ENCODE measurements at regions not wholly inside any gene's neighbourhood (a gene's known extent, or its start where the extent isn't known, plus 50 kb on each side); places are given as distances from the start of the nearest gene placed in this dataset.

DNA sequence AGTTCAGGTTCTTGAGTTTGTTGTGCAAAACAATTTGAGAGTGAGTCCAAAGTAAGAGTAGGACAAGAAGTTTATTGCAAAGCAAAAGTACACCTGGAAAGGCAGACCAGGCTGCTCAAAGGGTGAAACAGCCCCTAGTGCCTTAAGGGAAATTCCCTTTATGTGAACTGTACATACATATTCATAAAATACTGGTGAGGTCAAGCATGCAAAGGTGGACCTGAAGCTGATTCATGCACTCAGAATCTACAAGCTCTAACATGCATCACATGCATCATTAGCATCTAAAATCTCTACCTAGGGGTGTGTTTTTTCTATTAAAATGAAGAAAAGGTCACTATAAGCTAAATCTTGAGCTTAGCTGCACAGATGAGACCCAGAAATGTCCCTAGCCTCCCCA, 266.9 kb downstream of the SPATA18 start:
- no peak overlapping the region for H2BK12ac ChIP-seq (ENCODE audit: low read depth, low read length)
- no peaks in the 10 kb centered on the region for H3K79me1 ChIP-seq (ENCODE audit: low read depth, low read length)
- H3K23me2 ChIP-seq (ENCODE audit: low read depth, low read length): no peaks in the 10 kb centered on the region
- TF ChIP-seq SIRT6 (IDR thresholded peaks at IDR 0.05; ENCODE audit: low read length): no peak
- TF ChIP-seq CREB1 (IDR thresholded peaks at IDR 0.05): no peak
- TF ChIP-seq, protein P1, sequence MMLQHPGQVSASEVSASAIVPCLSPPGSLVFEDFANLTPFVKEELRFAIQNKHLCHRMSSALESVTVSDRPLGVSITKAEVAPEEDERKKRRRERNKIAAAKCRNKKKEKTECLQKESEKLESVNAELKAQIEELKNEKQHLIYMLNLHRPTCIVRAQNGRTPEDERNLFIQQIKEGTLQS (IDR thresholded peaks at IDR 0.05; ENCODE audit: insufficient read depth, low read depth, low read length): no peak
- TF ChIP-seq, protein P2, sequence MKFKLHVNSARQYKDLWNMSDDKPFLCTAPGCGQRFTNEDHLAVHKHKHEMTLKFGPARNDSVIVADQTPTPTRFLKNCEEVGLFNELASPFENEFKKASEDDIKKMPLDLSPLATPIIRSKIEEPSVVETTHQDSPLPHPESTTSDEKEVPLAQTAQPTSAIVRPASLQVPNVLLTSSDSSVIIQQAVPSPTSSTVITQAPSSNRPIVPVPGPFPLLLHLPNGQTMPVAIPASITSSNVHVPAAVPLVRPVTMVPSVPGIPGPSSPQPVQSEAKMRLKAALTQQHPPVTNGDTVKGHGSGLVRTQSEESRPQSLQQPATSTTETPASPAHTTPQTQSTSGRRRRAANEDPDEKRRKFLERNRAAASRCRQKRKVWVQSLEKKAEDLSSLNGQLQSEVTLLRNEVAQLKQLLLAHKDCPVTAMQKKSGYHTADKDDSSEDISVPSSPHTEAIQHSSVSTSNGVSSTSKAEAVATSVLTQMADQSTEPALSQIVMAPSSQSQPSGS (IDR thresholded peaks at IDR 0.05; ENCODE audit: low read length): no peak
- no peak for TF ChIP-seq ASH2L (IDR thresholded peaks at IDR 0.05; ENCODE audit: low read length)
- no peak for TF ChIP-seq YY1 (IDR thresholded peaks at IDR 0.05; ENCODE audit: low read depth, low read length)
- no peak for TF ChIP-seq POLR2A (IDR thresholded peaks at IDR 0.05; ENCODE audit: control extremely low read depth in 1 of 2, low read depth in 2 of 2, low read length in 2 of 2)
- no peak for TF ChIP-seq SAP30 (IDR thresholded peaks at IDR 0.05; ENCODE audit: insufficient read depth, insufficient replicate concordance, low read length)
- TF ChIP-seq TAF1 (IDR thresholded peaks at IDR 0.05; ENCODE audit: low read depth, low read length): no peak
- no peak for TF ChIP-seq MAX (IDR thresholded peaks at IDR 0.05)
- TF ChIP-seq SP2 (IDR thresholded peaks at IDR 0.05; ENCODE audit: low read length): no peak
- H4K8ac ChIP-seq (ENCODE audit: extremely low read depth, insufficient read depth, low read length): no peak overlapping the region
- H3K27me3 ChIP-seq (replicated peaks in 1 of 4; ENCODE audit: control insufficient read depth in 3 of 4, extremely low read depth in 1 of 4, insufficient read depth in 3 of 4, low read length in 3 of 4): no peaks in the 10 kb centered on the region; a peak in 1 of 7 replicates
- H2BK5ac ChIP-seq (ENCODE audit: low read depth, low read length): no peak overlapping the region
- H3K36me3 ChIP-seq (ENCODE audit: control insufficient read depth in 2 of 4, insufficient read depth in 4 of 4, low read length in 3 of 4): no peaks in the 10 kb centered on the region
- H3K4me1 ChIP-seq (replicated peaks in 1 of 4; ENCODE audit: control insufficient read depth in 3 of 4, insufficient read depth in 4 of 4, low read length in 3 of 4): no peaks in the 10 kb centered on the region
- H2AFZ ChIP-seq (ENCODE audit: low read length): no peak overlapping the region
- DNase-seq (ENCODE audit: low read depth in 1 of 2, low spot score in 2 of 2) (no peak), FAIRE-seq (no peak)
- no peak overlapping the region for H4K5ac ChIP-seq (ENCODE audit: insufficient read length, low read depth, low read length)
- H3K14ac ChIP-seq (ENCODE audit: insufficient read length): no peak overlapping the region
- H3K56ac ChIP-seq (replicated peaks; ENCODE audit: insufficient read length, low read depth, low read length): no peak overlapping the region
- no peaks in the 10 kb centered on the region for H3K79me2 ChIP-seq (ENCODE audit: control insufficient read depth in 1 of 2, insufficient read depth in 2 of 2, low read length in 2 of 2)
- H3K9me3 ChIP-seq (ENCODE audit: insufficient read depth in 2 of 2, low read depth in 1 of 2, low read length in 1 of 2): no peaks in the 10 kb centered on the region
- POLR2A ChIA-PET (ENCODE audit: partially characterized antibody): no interaction called here
- no peak overlapping the region for H2BK20ac ChIP-seq (ENCODE audit: low read length)
- H2BK120ac ChIP-seq (replicated peaks; ENCODE audit: low read depth, low read length): no peak overlapping the region
- H3K9ac ChIP-seq (replicated peaks in 1 of 4; ENCODE audit: extremely low read depth in 1 of 4, low read depth in 3 of 4, low read length in 3 of 4): no peak overlapping the region
- no peak overlapping the region for H2AK5ac ChIP-seq (ENCODE audit: low read depth, low read length)
- H3K4ac ChIP-seq (replicated peaks; ENCODE audit: insufficient read length, low read depth, low read length): no peak overlapping the region
- H2BK15ac ChIP-seq (ENCODE audit: low read length): no peak overlapping the region
- no peak overlapping the region for H3K18ac ChIP-seq (ENCODE audit: extremely low read depth, low read length)
- H3K27ac ChIP-seq (ENCODE audit: low read depth, low read length): no peak overlapping the region
- CTCF ChIA-PET (ENCODE audit: partially characterized antibody): interaction anchor here (0.7 kb wide), 1 partner anchor 83 kb away, joined by 3 read pairs; no protein-coding TSS in a partner anchor
- H3K23ac ChIP-seq (ENCODE audit: insufficient read length): no peak overlapping the region
- H3K4me3 ChIP-seq (ENCODE audit: extremely low read depth in 1 of 4, insufficient read depth in 2 of 4, low read depth in 3 of 4, low read length in 4 of 4): no peak overlapping the region
- H4K91ac ChIP-seq (replicated peaks; ENCODE audit: insufficient read length, low read length): no peak overlapping the region
- H3K4me2 ChIP-seq (ENCODE audit: insufficient read depth in 1 of 2, low read depth in 2 of 2, low read length in 2 of 2): no peak overlapping the region
- H4K20me1 ChIP-seq (replicated peaks in 1 of 2; ENCODE audit: control insufficient read depth in 1 of 2, insufficient read depth in 2 of 2, low read length in 2 of 2): no peaks in the 10 kb centered on the region

Data from H1 (cell line).